ENCODE measurements at regions not wholly inside any gene's neighbourhood (a gene's known extent, or its start where the extent isn't known, plus 50 kb on each side); places are given as distances from the start of the nearest gene placed in this dataset.

DNA sequence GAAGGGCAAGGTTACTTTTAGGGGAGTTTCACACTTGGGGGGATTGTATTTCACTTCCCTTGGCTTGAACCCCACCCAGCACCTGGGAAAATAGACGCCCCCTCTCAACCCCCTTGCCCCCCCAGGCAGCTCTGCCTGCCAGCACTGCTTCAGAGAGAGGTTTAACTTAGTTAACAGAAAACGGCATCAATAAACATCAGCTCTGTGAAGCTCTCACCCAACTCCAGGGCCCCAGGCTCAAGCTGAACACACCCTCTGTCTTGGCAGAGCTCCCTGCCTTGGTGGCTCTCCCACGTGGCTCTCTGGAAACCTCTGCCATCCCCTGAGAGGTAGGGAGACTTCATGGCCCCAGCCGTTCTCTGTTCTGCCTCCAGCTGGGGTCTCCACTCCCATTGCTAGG lies 244.1 kb downstream of the ACKR3 start:
- no peak overlapping the region for H3K27ac ChIP-seq (ENCODE audit: low read depth, low read length)
- no peaks in the 10 kb centered on the region for H3K23me2 ChIP-seq (ENCODE audit: low read depth, low read length)
- no peak overlapping the region; the same call in 1 of the 2 replicates for H4K8ac ChIP-seq (ENCODE audit: extremely low read depth, insufficient read depth, low read length)
- no peaks in the 10 kb centered on the region for H3K79me1 ChIP-seq (ENCODE audit: low read depth, low read length)
- 82% methylated on average over 4 of the region's 4 CpGs; no CpG with 5 or more reads in 1 of the 2 experiments for WGBS, 2 experiments (ENCODE audit: extremely low coverage in 1 of 2, insufficient coverage in 1 of 2, insufficient read length in 1 of 2, insufficient replicate concordance in 2 of 2, low coverage in 1 of 2, low lambda C conversion rate in 2 of 2, missing lambda C conversion rate in 1 of 2)
- H3K9ac ChIP-seq (replicated peaks in 1 of 4; ENCODE audit: extremely low read depth in 1 of 4, low read depth in 3 of 4, low read length in 3 of 4), result no peak overlapping the region
- H3K79me2 ChIP-seq (ENCODE audit: control insufficient read depth in 1 of 2, insufficient read depth in 2 of 2, low read length in 2 of 2), result no peaks in the 10 kb centered on the region
- peaks cover 11 to 16% of the 10 kb centered on the region in 2 experiments for H3K9me3 ChIP-seq (ENCODE audit: insufficient read depth in 2 of 2, low read depth in 1 of 2, low read length in 1 of 2)
- no peak overlapping the region for H3K56ac ChIP-seq (replicated peaks; ENCODE audit: insufficient read length, low read depth, low read length)
- no peak overlapping the region for H3K14ac ChIP-seq (ENCODE audit: insufficient read length)
- DNase-seq (ENCODE audit: low read depth in 1 of 2, low spot score in 2 of 2) (no peak), FAIRE-seq (no peak)
- H4K5ac ChIP-seq (ENCODE audit: insufficient read length, low read depth, low read length), result no peak overlapping the region
- no peaks in the 10 kb centered on the region for H3K27me3 ChIP-seq (replicated peaks in 1 of 4; ENCODE audit: control insufficient read depth in 3 of 4, extremely low read depth in 1 of 4, insufficient read depth in 3 of 4, low read length in 3 of 4)
- no peak overlapping the region for H2BK12ac ChIP-seq (ENCODE audit: low read depth, low read length)
- H3K4me3 ChIP-seq (ENCODE audit: extremely low read depth in 1 of 4, insufficient read depth in 2 of 4, low read depth in 3 of 4, low read length in 4 of 4), result no peak overlapping the region
- H3K4me1 ChIP-seq (replicated peaks in 1 of 4; ENCODE audit: control insufficient read depth in 3 of 4, insufficient read depth in 4 of 4, low read length in 3 of 4), result no peaks in the 10 kb centered on the region; a peak in 1 of 7 replicates
- H4K20me1 ChIP-seq (replicated peaks in 1 of 2; ENCODE audit: control insufficient read depth in 1 of 2, insufficient read depth in 2 of 2, low read length in 2 of 2), result no peaks in the 10 kb centered on the region
- H4K91ac ChIP-seq (replicated peaks; ENCODE audit: insufficient read length, low read length), result no peak overlapping the region
- no peak overlapping the region for H2BK15ac ChIP-seq (ENCODE audit: low read length)
- no peak overlapping the region for H3K18ac ChIP-seq (ENCODE audit: extremely low read depth, low read length)
- H2BK20ac ChIP-seq (ENCODE audit: low read length), result no peak overlapping the region
- ChIA-PET CTCF (ENCODE audit: partially characterized antibody) (no interaction called here), POLR2A (ENCODE audit: partially characterized antibody) (no interaction called here)
- H3K4ac ChIP-seq (replicated peaks; ENCODE audit: insufficient read length, low read depth, low read length), result no peak overlapping the region
- no peak overlapping the region for H3K4me2 ChIP-seq (ENCODE audit: insufficient read depth in 1 of 2, low read depth in 2 of 2, low read length in 2 of 2)
- no peak overlapping the region for H2AFZ ChIP-seq (ENCODE audit: low read length)
- no peak overlapping the region for H3K23ac ChIP-seq (ENCODE audit: insufficient read length)
- no peaks in the 10 kb centered on the region for H3K36me3 ChIP-seq (ENCODE audit: control insufficient read depth in 2 of 4, insufficient read depth in 4 of 4, low read length in 3 of 4)
- no peak for TF ChIP-seq CHD1 (IDR thresholded peaks at IDR 0.05; ENCODE audit: low read depth, low read length)
- TF ChIP-seq FOSL1 (IDR thresholded peaks at IDR 0.05; ENCODE audit: insufficient read depth, low read depth, low read length), result no peak
- no peak for TF ChIP-seq TCF12 (IDR thresholded peaks at IDR 0.05; ENCODE audit: low read depth, low read length)
- no peak for TF ChIP-seq NRF1 (IDR thresholded peaks at IDR 0.05; ENCODE audit: low read depth, low read length)
- no peak for TF ChIP-seq TBP (IDR thresholded peaks at IDR 0.05; ENCODE audit: low read depth, low read length)
- no peak for TF ChIP-seq EP300 (IDR thresholded peaks at IDR 0.05; ENCODE audit: borderline replicate concordance in 1 of 2, low read depth in 2 of 2, low read length in 2 of 2)
- no peak for TF ChIP-seq RBBP5 (IDR thresholded peaks at IDR 0.05; ENCODE audit: borderline replicate concordance, low read depth, low read length)
- no peak for TF ChIP-seq CBX8 (IDR thresholded peaks at IDR 0.05; ENCODE audit: borderline replicate concordance, low read depth, low read length)
- TF ChIP-seq ASH2L (IDR thresholded peaks at IDR 0.05; ENCODE audit: low read length), result no peak
- no peak overlapping the region for H2BK5ac ChIP-seq (ENCODE audit: low read depth, low read length)
- no peak overlapping the region for H2BK120ac ChIP-seq (replicated peaks; ENCODE audit: low read depth, low read length)
- no peak overlapping the region for H2AK5ac ChIP-seq (ENCODE audit: low read depth, low read length)

All from H1 (cell line).